ENCODE measurements at regions not wholly inside any gene's neighbourhood (a gene's known extent, or its start where the extent isn't known, plus 50 kb on each side); places are given as distances from the start of the nearest gene placed in this dataset.

- Histone ChIP-seq H3K4me1 (ENCODE audit: control insufficient read depth, low read length) (no peaks in the 10 kb centered on the region), H3K27ac (ENCODE audit: low read depth, low read length) (no peak overlapping the region), H3K36me3 (ENCODE audit: control insufficient read depth, low read length) (no peaks in the 10 kb centered on the region), H3K4me3 (ENCODE audit: low read length) (no peak overlapping the region), H3K4me2 (ENCODE audit: low read length) (no peak overlapping the region), H3K9me3 (ENCODE audit: control insufficient read depth, insufficient read depth, low read length) (no peaks in the 10 kb centered on the region), H3K9me2 (replicated peaks; ENCODE audit: control insufficient read depth, low read length) (no peaks in the 10 kb centered on the region), H3F3A (ENCODE audit: control insufficient read depth, insufficient read depth) (no peaks in the 10 kb centered on the region), H3K79me2 (ENCODE audit: control insufficient read depth, low read length) (no peaks in the 10 kb centered on the region), H4K20me1 (ENCODE audit: control insufficient read depth, insufficient read depth, low read depth, low read length) (no peaks in the 10 kb centered on the region), H3K27me3 (ENCODE audit: control insufficient read depth, low read length) (no peaks in the 10 kb centered on the region)
- TF ChIP-seq CTCF (IDR thresholded peaks at IDR 0.05; ENCODE audit: low read depth, low read length, poor library complexity, severe bottlenecking) (no peak), EZH2phosphoT487 (IDR thresholded peaks at IDR 0.05; ENCODE audit: borderline replicate concordance, low read length) (no peak)
Measured at GRCh38 chr6:74137911-74138310, 441.9 kb downstream of the CD109 start.

GRCh38 chr6:74134327-74134726, 438.3 kb downstream of the CD109 start:
- no peak overlapping the region for H3K27ac ChIP-seq (ENCODE audit: low read depth, low read length)
- no peaks in the 10 kb centered on the region for H3F3A ChIP-seq (ENCODE audit: control insufficient read depth, insufficient read depth)
- no peak overlapping the region for H3K4me2 ChIP-seq (ENCODE audit: low read length)
- no peaks in the 10 kb centered on the region for H3K9me3 ChIP-seq (ENCODE audit: control insufficient read depth, insufficient read depth, low read length)
- no peak for TF ChIP-seq CTCF (IDR thresholded peaks at IDR 0.05; ENCODE audit: low read depth, low read length, poor library complexity, severe bottlenecking)
- TF ChIP-seq EZH2phosphoT487 (IDR thresholded peaks at IDR 0.05; ENCODE audit: borderline replicate concordance, low read length): no peak
- no peak overlapping the region for H3K4me3 ChIP-seq (ENCODE audit: low read length)
- no peaks in the 10 kb centered on the region for H4K20me1 ChIP-seq (ENCODE audit: control insufficient read depth, insufficient read depth, low read depth, low read length)
- no peaks in the 10 kb centered on the region for H3K27me3 ChIP-seq (ENCODE audit: control insufficient read depth, low read length)
- no peaks in the 10 kb centered on the region for H3K9me2 ChIP-seq (replicated peaks; ENCODE audit: control insufficient read depth, low read length)
- no peaks in the 10 kb centered on the region for H3K4me1 ChIP-seq (ENCODE audit: control insufficient read depth, low read length)
- H3K79me2 ChIP-seq (ENCODE audit: control insufficient read depth, low read length): no peaks in the 10 kb centered on the region
- no peaks in the 10 kb centered on the region for H3K36me3 ChIP-seq (ENCODE audit: control insufficient read depth, low read length)

GRCh38 chr6:74133073-74133472, 437.1 kb downstream of the CD109 start:
- Histone ChIP-seq H3K4me3 (ENCODE audit: low read length) (no peak overlapping the region), H3K9me2 (replicated peaks; ENCODE audit: control insufficient read depth, low read length) (no peaks in the 10 kb centered on the region)

More at GRCh38 chr6:74133073-74133472, 437.1 kb downstream of the CD109 start:
- no peak overlapping the region for H3K4me2 ChIP-seq (ENCODE audit: low read length)
- H3K9me3 ChIP-seq (ENCODE audit: control insufficient read depth, insufficient read depth, low read length): no peaks in the 10 kb centered on the region
- H3K27ac ChIP-seq (ENCODE audit: low read depth, low read length): no peak overlapping the region
- TF ChIP-seq EZH2phosphoT487 (IDR thresholded peaks at IDR 0.05; ENCODE audit: borderline replicate concordance, low read length) (no peak), CTCF (IDR thresholded peaks at IDR 0.05; ENCODE audit: low read depth, low read length, poor library complexity, severe bottlenecking) (no peak)
- no peaks in the 10 kb centered on the region for H3K79me2 ChIP-seq (ENCODE audit: control insufficient read depth, low read length)
- no peaks in the 10 kb centered on the region for H3K27me3 ChIP-seq (ENCODE audit: control insufficient read depth, low read length)
- no peaks in the 10 kb centered on the region for H3F3A ChIP-seq (ENCODE audit: control insufficient read depth, insufficient read depth)
- no peaks in the 10 kb centered on the region for H3K36me3 ChIP-seq (ENCODE audit: control insufficient read depth, low read length)
- no peaks in the 10 kb centered on the region for H3K4me1 ChIP-seq (ENCODE audit: control insufficient read depth, low read length)
- H4K20me1 ChIP-seq (ENCODE audit: control insufficient read depth, insufficient read depth, low read depth, low read length): no peaks in the 10 kb centered on the region
